OCI-LY1 (cell line): ENCODE measurements at regions not wholly inside any gene's neighbourhood (a gene's known extent, or its start where the extent isn't known, plus 50 kb on each side); places are given as distances from the start of the nearest gene placed in this dataset.

Experiments
- H2AFZ ChIP-seq: fragments of 200-600 bp; sonication (generic), shearing (Covaris generic); 2 replicates; pipeline ENCODE4 v1.6.0; 2014; ENCODE audit warnings: antibody characterized with exemption, mild to moderate bottlenecking, low read length
- H3F3A ChIP-seq: fragments of 200-600 bp; sonication (generic), shearing (Covaris generic); 2 replicates; pipeline ENCODE4 v1.6.0; 2014; ENCODE audit warnings: mild to moderate bottlenecking, antibody characterized with exemption, low read length, moderate library complexity; ENCODE audit not compliant: insufficient read depth
- H3K27ac ChIP-seq: fragments of 200-600 bp; sonication (generic); 2 replicates; pipeline ENCODE4 v1.5.1; 2014; ENCODE audit warnings: low read length, mixed run types, mild to moderate bottlenecking, low read depth; ENCODE audit not compliant: poor library complexity, severe bottlenecking
- H3K27me3 ChIP-seq: fragments of 200-600 bp; sonication (generic); 2 replicates; pipeline ENCODE4 v1.6.0; 2014; ENCODE audit warnings: antibody characterized with exemption, mild to moderate bottlenecking, low read length, moderate library complexity; ENCODE audit not compliant: insufficient read depth
- H3K36me3 ChIP-seq: fragments of 200-600 bp; sonication (generic); 2 replicates; pipeline ENCODE4 v1.6.1; 2014; ENCODE audit warnings: mild to moderate bottlenecking, antibody characterized with exemption, low read length, moderate library complexity, mixed read lengths; ENCODE audit not compliant: insufficient read depth
- H3K4me1 ChIP-seq: fragments of 200-600 bp; sonication (generic); 2 replicates; pipeline ENCODE4 v1.5.1; 2014; ENCODE audit warnings: mild to moderate bottlenecking, low read length, moderate library complexity; ENCODE audit not compliant: insufficient read depth, severe bottlenecking
- H3K4me2 ChIP-seq: fragments of 200-600 bp; sonication (generic), shearing (Covaris generic); 2 replicates; pipeline ENCODE4 v1.6.1; 2014; ENCODE audit warnings: low read length
- H3K4me3 ChIP-seq: fragments of 200-600 bp; sonication (generic); 2 replicates; pipeline ENCODE4 v1.5.1; 2014; ENCODE audit warnings: low read length, low read depth, mild to moderate bottlenecking, mixed read lengths; ENCODE audit not compliant: poor library complexity, severe bottlenecking
- H3K79me2 ChIP-seq: fragments of 200-600 bp; shearing (Covaris generic); 2 replicates; pipeline ENCODE4 v1.6.1; 2016; ENCODE audit warnings: mixed run types, low read length, mixed read lengths; ENCODE audit not compliant: insufficient read depth
- H3K9ac ChIP-seq: fragments of 200-600 bp; sonication (generic), shearing (Covaris generic); 2 replicates; pipeline ENCODE4 v1.6.1; 2014; ENCODE audit warnings: mild to moderate bottlenecking, low read length, mixed read lengths
- H3K9me2 ChIP-seq: fragments of 200-600 bp; sonication (generic), shearing (Covaris generic); 2 replicates; pipeline ENCODE4 v1.6.1; 2014; ENCODE audit warnings: low read depth, mild to moderate bottlenecking, low read length, mixed read lengths
- H3K9me3 ChIP-seq: fragments of 200-600 bp; shearing (Covaris generic); 2 replicates; pipeline ENCODE4 v1.6.1; 2014; ENCODE audit warnings: low read length, mixed read lengths
- H4K20me1 ChIP-seq: fragments of 200-600 bp; sonication (generic), shearing (Covaris generic); 2 replicates; pipeline ENCODE4 v1.6.0; 2016; ENCODE audit warnings: mild to moderate bottlenecking, low read length; ENCODE audit not compliant: insufficient read depth
- CTCF ChIP-seq: fragments of 200-600 bp; sonication (generic), shearing (Covaris generic); IDR thresholded peaks from 2 replicates; pipeline ENCODE4 v1.5.1; 2017; ENCODE audit warnings: mild to moderate bottlenecking, antibody characterized with exemption, low read length, moderate library complexity, mixed read lengths
- EZH2 ChIP-seq: fragments of 200-600 bp; sonication (generic), shearing (Covaris generic); IDR thresholded peaks from 2 replicates; pipeline ENCODE4 v1.8.0; 2017; ENCODE audit warnings: borderline replicate concordance, mixed run types, mild to moderate bottlenecking, antibody characterized with exemption, low read length, moderate library complexity, mixed read lengths

GRCh38 chr3:162764808-162765071, 1268.1 kb downstream of the OTOL1 start:
- no peaks in the 10 kb centered on the region for H3K4me1 ChIP-seq
- no peak overlapping the region for H2AFZ ChIP-seq
- no peak overlapping the region for H3K9ac ChIP-seq
- no peaks in the 10 kb centered on the region for H3K9me2 ChIP-seq
- no peak overlapping the region for H3K4me2 ChIP-seq
- no peaks in the 10 kb centered on the region for H3K79me2 ChIP-seq
- H3K4me3 ChIP-seq: no peak overlapping the region
- H3F3A ChIP-seq: no peaks in the 10 kb centered on the region
- no peaks in the 10 kb centered on the region for H3K9me3 ChIP-seq
- no peaks in the 10 kb centered on the region for H4K20me1 ChIP-seq
- H3K36me3 ChIP-seq: no peaks in the 10 kb centered on the region
- TF ChIP-seq CTCF (no peak), EZH2 (no peak)
- no peaks in the 10 kb centered on the region for H3K27me3 ChIP-seq
- no peak overlapping the region for H3K27ac ChIP-seq

DNA sequence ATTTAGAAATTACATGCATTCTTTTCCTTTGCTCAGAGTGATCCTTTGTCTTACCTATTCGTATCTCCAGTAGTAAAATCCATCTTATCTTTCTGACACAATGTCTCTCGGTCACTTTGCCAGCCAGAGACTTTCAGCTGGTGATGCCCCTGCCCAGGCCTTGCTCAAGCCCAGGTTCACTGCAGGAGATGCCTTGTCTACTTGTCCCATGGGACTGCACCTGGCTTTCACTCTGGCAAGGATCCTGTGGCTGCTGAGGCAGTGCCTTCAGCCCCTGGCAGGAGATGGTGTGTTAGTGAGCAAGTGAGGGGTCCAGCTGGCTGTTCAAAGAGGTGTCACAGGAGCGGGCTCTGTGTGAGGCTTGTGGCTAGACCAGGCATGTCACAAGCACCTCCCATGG, 1268.9 kb downstream of the OTOL1 start:
- H3K4me2 ChIP-seq: no peak overlapping the region
- H4K20me1 ChIP-seq: no peaks in the 10 kb centered on the region
- no peak overlapping the region for H3K27ac ChIP-seq
- no peaks in the 10 kb centered on the region for H3K9me3 ChIP-seq
- H3K4me3 ChIP-seq: no peak overlapping the region
- no peaks in the 10 kb centered on the region for H3K4me1 ChIP-seq
- H3F3A ChIP-seq: no peaks in the 10 kb centered on the region
- H3K79me2 ChIP-seq: no peaks in the 10 kb centered on the region
- H3K9ac ChIP-seq: no peak overlapping the region
- H3K9me2 ChIP-seq: no peaks in the 10 kb centered on the region
- TF ChIP-seq CTCF: no peak
- TF ChIP-seq EZH2: no peak
- no peaks in the 10 kb centered on the region for H3K36me3 ChIP-seq
- H2AFZ ChIP-seq: no peak overlapping the region
- H3K27me3 ChIP-seq: no peaks in the 10 kb centered on the region

DNA sequence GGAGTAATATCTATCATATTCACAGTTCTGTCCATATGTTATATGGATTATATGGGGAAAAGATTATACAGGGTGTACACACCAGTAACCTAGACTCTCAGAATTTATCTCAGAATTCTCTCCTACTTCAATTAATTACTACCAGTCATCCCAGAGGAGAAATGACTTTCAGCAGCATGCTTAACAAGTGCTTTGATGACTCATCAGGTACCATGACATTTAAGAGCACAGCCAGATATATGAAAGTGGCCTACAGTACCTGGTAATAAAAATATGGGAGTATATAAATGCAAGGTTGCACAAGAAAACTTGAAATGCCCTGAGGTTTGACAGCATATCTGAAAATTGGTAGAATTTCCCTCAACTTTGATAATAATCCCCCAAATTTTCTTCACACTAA, 1273.0 kb downstream of the OTOL1 start:
- no peak overlapping the region for H2AFZ ChIP-seq
- H3K9ac ChIP-seq: no peak overlapping the region
- TF ChIP-seq CTCF: no peak
- no peak for TF ChIP-seq EZH2
- no peak overlapping the region for H3K4me2 ChIP-seq
- no peaks in the 10 kb centered on the region for H3F3A ChIP-seq
- H3K4me1 ChIP-seq: no peaks in the 10 kb centered on the region
- H3K36me3 ChIP-seq: no peaks in the 10 kb centered on the region
- H3K9me3 ChIP-seq: no peaks in the 10 kb centered on the region
- H3K27ac ChIP-seq: no peak overlapping the region
- no peaks in the 10 kb centered on the region for H3K9me2 ChIP-seq
- H3K27me3 ChIP-seq: no peaks in the 10 kb centered on the region
- H3K79me2 ChIP-seq: no peaks in the 10 kb centered on the region
- H4K20me1 ChIP-seq: no peaks in the 10 kb centered on the region
- no peak overlapping the region for H3K4me3 ChIP-seq

GRCh38 chr3:162770551-162770950, 1273.9 kb downstream of the OTOL1 start:
- H3K27ac ChIP-seq: no peak overlapping the region
- TF ChIP-seq EZH2 (no peak), CTCF (no peak)
- H3F3A ChIP-seq: no peaks in the 10 kb centered on the region
- H4K20me1 ChIP-seq: no peaks in the 10 kb centered on the region
- no peaks in the 10 kb centered on the region for H3K27me3 ChIP-seq
- H3K4me3 ChIP-seq: no peak overlapping the region
- no peak overlapping the region for H3K9ac ChIP-seq
- no peaks in the 10 kb centered on the region for H3K9me2 ChIP-seq
- H2AFZ ChIP-seq: no peak overlapping the region
- H3K36me3 ChIP-seq: no peaks in the 10 kb centered on the region
- no peak overlapping the region for H3K4me2 ChIP-seq
- H3K9me3 ChIP-seq: no peaks in the 10 kb centered on the region
- no peaks in the 10 kb centered on the region for H3K4me1 ChIP-seq
- no peaks in the 10 kb centered on the region for H3K79me2 ChIP-seq
